ENCODE measurements at regions not wholly inside any gene's neighbourhood (a gene's known extent, or its start where the extent isn't known, plus 50 kb on each side); places are given as distances from the start of the nearest gene placed in this dataset.

GRCh38 chrX:14476205-14476604 lies 53.1 kb upstream of the GLRA2 start:
- no peak overlapping the region for H3K27ac Mint-ChIP-seq
- H3K9me3 Mint-ChIP-seq: no peaks in the 10 kb centered on the region
- H3K4me1 Mint-ChIP-seq (ENCODE audit: low read depth): no peaks in the 10 kb centered on the region

GRCh38 chrX:14449773-14450172 lies 79.6 kb upstream of the GLRA2 start:
- Mint-ChIP-seq H3K4me3 (no peak overlapping the region), H3K36me3 (ENCODE audit: low read depth) (no peaks in the 10 kb centered on the region), H3K9me3 (no peaks in the 10 kb centered on the region), H3K27ac (no peak overlapping the region), H3K4me1 (ENCODE audit: low read depth) (no peaks in the 10 kb centered on the region), H3K27me3 (ENCODE audit: insufficient read depth) (no peaks in the 10 kb centered on the region)
- DNase-seq (ENCODE audit: low spot score): no peak
- intact Hi-C loops (cut with micrococcal nuclease): no loop called here

More at GRCh38 chrX:14476205-14476604, 53.1 kb upstream of the GLRA2 start:
- DNase-seq (ENCODE audit: low spot score): no peak
- H3K4me3 Mint-ChIP-seq: no peak overlapping the region
- H3K27me3 Mint-ChIP-seq (ENCODE audit: insufficient read depth): no peaks in the 10 kb centered on the region
- no peaks in the 10 kb centered on the region for H3K36me3 Mint-ChIP-seq (ENCODE audit: low read depth)
- intact Hi-C loops (cut with micrococcal nuclease): no loop called here

GRCh38 chrX:14448406-14448805 lies 80.9 kb upstream of the GLRA2 start:
- H3K27ac Mint-ChIP-seq: no peak overlapping the region
- intact Hi-C loops (cut with micrococcal nuclease): no loop called here
- H3K4me1 Mint-ChIP-seq (ENCODE audit: low read depth): no peaks in the 10 kb centered on the region
- DNase-seq (ENCODE audit: low spot score): no peak
- no peaks in the 10 kb centered on the region for H3K9me3 Mint-ChIP-seq
- no peaks in the 10 kb centered on the region for H3K27me3 Mint-ChIP-seq (ENCODE audit: insufficient read depth)
- H3K4me3 Mint-ChIP-seq: no peak overlapping the region
- no peaks in the 10 kb centered on the region for H3K36me3 Mint-ChIP-seq (ENCODE audit: low read depth)

GRCh38 chrX:14440106-14440505 lies 89.2 kb upstream of the GLRA2 start:
- DNase-seq (ENCODE audit: low spot score): no peak
- no peaks in the 10 kb centered on the region for H3K36me3 Mint-ChIP-seq (ENCODE audit: low read depth)
- H3K27me3 Mint-ChIP-seq (ENCODE audit: insufficient read depth): no peaks in the 10 kb centered on the region
- no peaks in the 10 kb centered on the region for H3K9me3 Mint-ChIP-seq
- no peak overlapping the region for H3K27ac Mint-ChIP-seq
- intact Hi-C loops (cut with micrococcal nuclease): no loop called here
- no peak overlapping the region for H3K4me3 Mint-ChIP-seq
- no peaks in the 10 kb centered on the region for H3K4me1 Mint-ChIP-seq (ENCODE audit: low read depth)

GRCh38 chrX:14427614-14428013 lies 101.7 kb upstream of the GLRA2 start:
- Mint-ChIP-seq H3K4me3 (no peak overlapping the region), H3K27me3 (ENCODE audit: insufficient read depth) (no peaks in the 10 kb centered on the region), H3K27ac (no peak overlapping the region), H3K36me3 (ENCODE audit: low read depth) (no peaks in the 10 kb centered on the region), H3K9me3 (no peaks in the 10 kb centered on the region), H3K4me1 (ENCODE audit: low read depth) (no peaks in the 10 kb centered on the region)
- intact Hi-C loops (cut with micrococcal nuclease): no loop called here
- DNase-seq (ENCODE audit: low spot score): no peak

GRCh38 chrX:14420841-14421240 lies 108.5 kb upstream of the GLRA2 start:
- Mint-ChIP-seq H3K4me1 (ENCODE audit: low read depth) (no peaks in the 10 kb centered on the region), H3K27me3 (ENCODE audit: insufficient read depth) (no peaks in the 10 kb centered on the region), H3K9me3 (no peaks in the 10 kb centered on the region), H3K36me3 (ENCODE audit: low read depth) (no peaks in the 10 kb centered on the region), H3K4me3 (no peak overlapping the region), H3K27ac (no peak overlapping the region)
- intact Hi-C loops (cut with micrococcal nuclease): no loop called here
- no peak for DNase-seq (ENCODE audit: low spot score)

- H3K4me1 Mint-ChIP-seq (ENCODE audit: low read depth): no peaks in the 10 kb centered on the region
- H3K27me3 Mint-ChIP-seq (ENCODE audit: insufficient read depth): no peaks in the 10 kb centered on the region
- intact Hi-C loops (cut with micrococcal nuclease): no loop called here
- H3K9me3 Mint-ChIP-seq: no peaks in the 10 kb centered on the region
- no peak for DNase-seq (ENCODE audit: low spot score)
- H3K4me3 Mint-ChIP-seq: no peak overlapping the region
- H3K36me3 Mint-ChIP-seq (ENCODE audit: low read depth): no peaks in the 10 kb centered on the region
- no peak overlapping the region for H3K27ac Mint-ChIP-seq
Measured at GRCh38 chrX:14412686-14413085, 116.7 kb upstream of the GLRA2 start.

- Mint-ChIP-seq H3K9me3 (no peaks in the 10 kb centered on the region), H3K27ac (no peak overlapping the region), H3K36me3 (ENCODE audit: low read depth) (no peaks in the 10 kb centered on the region), H3K27me3 (ENCODE audit: insufficient read depth) (no peaks in the 10 kb centered on the region), H3K4me1 (ENCODE audit: low read depth) (no peaks in the 10 kb centered on the region), H3K4me3 (no peak overlapping the region)
- no peak for DNase-seq (ENCODE audit: low spot score)
- intact Hi-C loops (cut with micrococcal nuclease): no loop called here
Measured at GRCh38 chrX:14411326-14411725, 118.0 kb upstream of the GLRA2 start.

GRCh38 chrX:14409341-14409740 lies 120.0 kb upstream of the GLRA2 start:
- DNase-seq (ENCODE audit: low spot score): no peak
- Mint-ChIP-seq H3K4me3 (no peak overlapping the region), H3K36me3 (ENCODE audit: low read depth) (no peaks in the 10 kb centered on the region), H3K27ac (no peak overlapping the region), H3K4me1 (ENCODE audit: low read depth) (no peaks in the 10 kb centered on the region), H3K9me3 (no peaks in the 10 kb centered on the region), H3K27me3 (ENCODE audit: insufficient read depth) (no peaks in the 10 kb centered on the region)
- intact Hi-C loops (cut with micrococcal nuclease): no loop called here

- Mint-ChIP-seq H3K4me1 (ENCODE audit: low read depth) (no peaks in the 10 kb centered on the region), H3K27ac (no peak overlapping the region), H3K27me3 (ENCODE audit: insufficient read depth) (no peaks in the 10 kb centered on the region), H3K4me3 (no peak overlapping the region), H3K36me3 (ENCODE audit: low read depth) (no peaks in the 10 kb centered on the region), H3K9me3 (no peaks in the 10 kb centered on the region)
- intact Hi-C loops (cut with micrococcal nuclease): no loop called here
- DNase-seq (ENCODE audit: low spot score): no peak
Measured at GRCh38 chrX:14406225-14406624, 123.1 kb upstream of the GLRA2 start.

- no peaks in the 10 kb centered on the region for H3K27me3 Mint-ChIP-seq (ENCODE audit: insufficient read depth)
- peaks cover 2% of the 10 kb centered on the region for H3K9me3 Mint-ChIP-seq
- no peak for DNase-seq (ENCODE audit: low spot score)
- H3K36me3 Mint-ChIP-seq (ENCODE audit: low read depth): no peaks in the 10 kb centered on the region
- H3K4me3 Mint-ChIP-seq: no peak overlapping the region
- H3K4me1 Mint-ChIP-seq (ENCODE audit: low read depth): no peaks in the 10 kb centered on the region
- intact Hi-C loops (cut with micrococcal nuclease): no loop called here
- H3K27ac Mint-ChIP-seq: no peak overlapping the region
Measured at GRCh38 chrX:14398725-14399124, 130.6 kb upstream of the GLRA2 start.

GRCh38 chrX:14389682-14390081 lies 139.7 kb upstream of the GLRA2 start:
- Mint-ChIP-seq H3K27ac (no peak overlapping the region), H3K4me1 (ENCODE audit: low read depth) (no peaks in the 10 kb centered on the region), H3K4me3 (no peak overlapping the region), H3K9me3 (peaks cover 7% of the 10 kb centered on the region), H3K27me3 (ENCODE audit: insufficient read depth) (no peaks in the 10 kb centered on the region), H3K36me3 (ENCODE audit: low read depth) (no peaks in the 10 kb centered on the region)
- no peak for DNase-seq (ENCODE audit: low spot score)
- intact Hi-C loops (cut with micrococcal nuclease): no loop called here

- Mint-ChIP-seq H3K27me3 (ENCODE audit: insufficient read depth) (no peaks in the 10 kb centered on the region), H3K4me3 (no peak overlapping the region), H3K4me1 (ENCODE audit: low read depth) (no peaks in the 10 kb centered on the region), H3K9me3 (no peaks in the 10 kb centered on the region), H3K36me3 (ENCODE audit: low read depth) (no peaks in the 10 kb centered on the region), H3K27ac (no peak overlapping the region)
- intact Hi-C loops (cut with micrococcal nuclease): no loop called here
- no peak for DNase-seq (ENCODE audit: low spot score)
Measured at GRCh38 chrX:14386981-14387380, 142.4 kb upstream of the GLRA2 start.

- Mint-ChIP-seq H3K4me3 (no peak overlapping the region), H3K9me3 (no peaks in the 10 kb centered on the region), H3K27ac (no peak overlapping the region), H3K27me3 (ENCODE audit: insufficient read depth) (no peaks in the 10 kb centered on the region), H3K4me1 (ENCODE audit: low read depth) (no peaks in the 10 kb centered on the region), H3K36me3 (ENCODE audit: low read depth) (no peaks in the 10 kb centered on the region)
- intact Hi-C loops (cut with micrococcal nuclease): no loop called here
- no peak for DNase-seq (ENCODE audit: low spot score)
Measured at GRCh38 chrX:14380044-14380443, 149.3 kb upstream of the GLRA2 start.

Data from activated T-helper 1 cell treated with anti-CD3 and anti-CD28 coated beads, Interleukin-12 subunit alpha, Interleukin-12 subunit beta, Interleukin-2, Interleukin-4 antibody, amounts not matched to agents 30 ng/mL and 10 ng/mL and 1 ng/mL, durations not matched to agents 14 hours and 24 hours and 36 hours (primary cell).